ENCODE measurements at regions not wholly inside any gene's neighbourhood (a gene's known extent, or its start where the extent isn't known, plus 50 kb on each side); places are given as distances from the start of the nearest gene placed in this dataset.

DNA sequence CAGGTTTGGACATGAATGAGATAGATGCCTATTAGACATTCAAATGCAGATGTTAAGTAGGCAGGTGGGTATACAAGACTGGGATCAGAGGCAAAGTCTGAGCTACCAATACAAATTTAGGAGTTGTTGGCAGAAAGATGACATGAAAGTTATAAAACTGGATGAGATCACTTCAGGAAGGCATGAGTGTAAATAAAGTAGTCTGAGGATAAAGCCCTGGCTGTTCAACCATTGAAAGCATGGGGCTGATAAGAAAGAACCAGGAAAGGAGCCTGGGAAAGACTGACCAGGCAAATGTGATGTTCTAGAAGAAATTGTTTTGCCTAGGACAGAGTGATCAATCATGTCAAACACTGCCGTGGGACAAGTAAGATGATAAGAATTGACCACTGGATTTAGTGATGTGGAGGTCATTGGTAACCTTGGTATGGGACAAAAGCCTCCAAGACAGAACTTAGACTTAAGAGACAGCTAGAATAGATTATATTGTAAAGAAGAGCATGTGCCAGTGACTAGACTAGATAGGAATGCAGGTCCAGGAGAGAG, 98.5 kb downstream of the EHF start:
- no peak for TF ChIP-seq POLR2A (IDR thresholded peaks at IDR 0.05; ENCODE audit: low read length)
- no peak for TF ChIP-seq GATA1 (IDR thresholded peaks at IDR 0.05; ENCODE audit: low read depth, low read length)
